H1 (cell line): ENCODE measurements at regions not wholly inside any gene's neighbourhood (a gene's known extent, or its start where the extent isn't known, plus 50 kb on each side); places are given as distances from the start of the nearest gene placed in this dataset.

Experiments used
- BRCA1 ChIP-seq: IDR thresholded peaks from 2 replicates; pipeline ENCODE4 v1.6.1; 2012; ENCODE audit warnings: low read depth, low read length, improper control_type of control experiment
- CTCF ChIP-seq, 3 experiments: IDR thresholded peaks; 1 replicate in 2 of 3; 2 replicates in 1 of 3; pipeline versions ENCODE4 v1.5.1 to v1.6.1; 2011; ENCODE audit warnings: low read length in 3 of 3, mild to moderate bottlenecking in 3 of 3, inconsistent platforms in 2 of 3, low read depth in 1 of 3, moderate library complexity in 1 of 3; ENCODE audit not compliant: insufficient read depth in 1 of 3; ENCODE audit errors: control extremely low read depth in 1 of 3
- JUND ChIP-seq: IDR thresholded peaks from 2 replicates; pipeline ENCODE4 v1.6.1; 2011; ENCODE audit warnings: mild to moderate bottlenecking, improper control_type of control experiment, low read length
- RAD21 ChIP-seq, 2 experiments: IDR thresholded peaks in 1 of 2; conservative IDR thresholded peaks in 1 of 2; 2 replicates each; pipeline ENCODE4 v1.6.1; 2011; ENCODE audit warnings: low read depth in 2 of 2, low read length in 2 of 2, improper control_type of control experiment in 1 of 2, inconsistent platforms in 1 of 2, mild to moderate bottlenecking in 1 of 2, moderate library complexity in 1 of 2
- TCF12 ChIP-seq: IDR thresholded peaks from 2 replicates; pipeline ENCODE4 v1.6.1; 2011; ENCODE audit warnings: low read depth, mild to moderate bottlenecking, low read length
- USF2 ChIP-seq: IDR thresholded peaks from 2 replicates; pipeline ENCODE4 v1.6.1; 2011; ENCODE audit warnings: low read length, improper control_type of control experiment

DNA sequence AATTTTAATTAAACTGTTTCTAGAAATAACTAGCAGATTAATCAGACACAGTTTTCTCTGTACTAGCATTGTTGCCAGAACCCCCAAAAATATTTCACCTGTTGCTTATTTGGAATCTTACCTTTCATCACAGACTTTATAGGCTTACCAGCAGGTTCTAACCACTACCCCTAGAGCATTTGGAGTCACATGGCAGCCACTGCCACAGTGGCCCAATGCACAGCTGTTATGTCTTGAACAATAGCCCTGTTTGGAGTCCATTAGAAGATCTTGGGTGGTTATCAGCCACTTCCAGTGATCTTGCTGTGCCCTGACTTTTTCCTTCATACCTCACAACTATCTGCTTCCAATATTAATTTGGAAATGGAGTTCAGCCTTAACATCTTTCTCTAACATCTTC, 186.2 kb upstream of the TANK start (continued):
- no peak for TF ChIP-seq CTCF (IDR thresholded peaks at IDR 0.05; ENCODE audit: control extremely low read depth in 1 of 3, insufficient read depth in 1 of 3, low read depth in 1 of 3, low read length in 3 of 3)
- no peak for TF ChIP-seq JUND
- no peak for TF ChIP-seq TCF12
- no peak for TF ChIP-seq USF2
- TF ChIP-seq BRCA1 = no peak
- no peak for TF ChIP-seq RAD21 (IDR thresholded peaks at IDR 0.05 in 1 of 2, conservative IDR thresholded peaks at IDR 0.05 in 1 of 2; ENCODE audit: low read depth in 2 of 2, low read length in 2 of 2)
